ENCODE measurements at regions not wholly inside any gene's neighbourhood (a gene's known extent, or its start where the extent isn't known, plus 50 kb on each side); places are given as distances from the start of the nearest gene placed in this dataset.

- H3K9me3 ChIP-seq (ENCODE audit: control insufficient read depth in 1 of 2, insufficient read depth in 1 of 2, low read length in 2 of 2) = peaks cover 0 to 7% of the 10 kb centered on the region in 2 experiments
- no peak for DNase-seq
- Mint-ChIP-seq H3K4me1 (ENCODE audit: low read depth) (no peaks in the 10 kb centered on the region), H3K27me3 (no peaks in the 10 kb centered on the region), H3K9me3 (peaks cover 19% of the 10 kb centered on the region), H3K27ac (no peak overlapping the region), H3K36me3 (ENCODE audit: low read depth) (no peaks in the 10 kb centered on the region), H3K4me3 (no peak overlapping the region)
- H3K4me1 ChIP-seq (ENCODE audit: insufficient read depth, low read length) = no peaks in the 10 kb centered on the region
- CTCF ChIA-PET = no interaction called here
- intact Hi-C loops (cut with DNase I, micrococcal nuclease) = no loop called here
- ATAC-seq (ENCODE audit: poor library complexity) = no peak
- no peak overlapping the region for H3K4me3 ChIP-seq (ENCODE audit: low read length)
- no peaks in the 10 kb centered on the region for H3K27me3 ChIP-seq (ENCODE audit: control insufficient read depth in 1 of 2, insufficient read depth in 2 of 2, low read length in 2 of 2)
- POLR2A ChIA-PET = no interaction called here
- H3K36me3 ChIP-seq (ENCODE audit: insufficient read depth, low read length) = no peaks in the 10 kb centered on the region
- no peak overlapping the region for H3K27ac ChIP-seq (ENCODE audit: low read depth in 1 of 2, low read length in 2 of 2)
- TF ChIP-seq CTCF (IDR thresholded peaks at IDR 0.05) = no peak
These were observed 338.9 kb downstream of the PCDH17 start for GRCh38 chr13:57970404-57970803.

GRCh38 chr13:57982782-57983181 lies 351.2 kb downstream of the PCDH17 start:
- ATAC-seq (ENCODE audit: poor library complexity) = no peak
- Histone ChIP-seq H3K27ac (ENCODE audit: low read depth in 1 of 2, low read length in 2 of 2) (no peak overlapping the region), H3K4me3 (ENCODE audit: low read length) (no peak overlapping the region), H3K4me1 (ENCODE audit: insufficient read depth, low read length) (no peaks in the 10 kb centered on the region), H3K27me3 (ENCODE audit: control insufficient read depth in 1 of 2, insufficient read depth in 2 of 2, low read length in 2 of 2) (no peaks in the 10 kb centered on the region), H3K36me3 (ENCODE audit: insufficient read depth, low read length) (no peaks in the 10 kb centered on the region), H3K9me3 (ENCODE audit: control insufficient read depth in 1 of 2, insufficient read depth in 1 of 2, low read length in 2 of 2) (peaks cover 0 to 5% of the 10 kb centered on the region in 2 experiments)
- H3K9me3 Mint-ChIP-seq = peaks cover 21% of the 10 kb centered on the region
- CTCF ChIA-PET = no interaction called here
- H3K4me1 Mint-ChIP-seq (ENCODE audit: low read depth) = no peaks in the 10 kb centered on the region
- TF ChIP-seq CTCF (IDR thresholded peaks at IDR 0.05) = no peak
- intact Hi-C loops (cut with DNase I, micrococcal nuclease) = no loop called here
- no peaks in the 10 kb centered on the region for H3K27me3 Mint-ChIP-seq
- H3K36me3 Mint-ChIP-seq (ENCODE audit: low read depth) = no peaks in the 10 kb centered on the region
- POLR2A ChIA-PET = no interaction called here
- DNase-seq = no peak
- H3K4me3 Mint-ChIP-seq = no peak overlapping the region
- no peak overlapping the region for H3K27ac Mint-ChIP-seq

GRCh38 chr13:57988276-57988675 lies 356.7 kb downstream of the PCDH17 start:
- DNase-seq = no peak
- Mint-ChIP-seq H3K27ac (no peak overlapping the region), H3K4me3 (no peak overlapping the region), H3K27me3 (no peaks in the 10 kb centered on the region), H3K36me3 (ENCODE audit: low read depth) (no peaks in the 10 kb centered on the region), H3K9me3 (peaks cover 14% of the 10 kb centered on the region), H3K4me1 (ENCODE audit: low read depth) (no peaks in the 10 kb centered on the region)
- no peak overlapping the region for H3K4me3 ChIP-seq (ENCODE audit: low read length)
- H3K27me3 ChIP-seq (ENCODE audit: control insufficient read depth in 1 of 2, insufficient read depth in 2 of 2, low read length in 2 of 2) = no peaks in the 10 kb centered on the region
- peaks cover 0 to 7% of the 10 kb centered on the region in 2 experiments for H3K9me3 ChIP-seq (ENCODE audit: control insufficient read depth in 1 of 2, insufficient read depth in 1 of 2, low read length in 2 of 2)
- ATAC-seq (ENCODE audit: poor library complexity) = no peak
- no peaks in the 10 kb centered on the region for H3K36me3 ChIP-seq (ENCODE audit: insufficient read depth, low read length)
- intact Hi-C loops (cut with DNase I, micrococcal nuclease) = no loop called here
- TF ChIP-seq CTCF (IDR thresholded peaks at IDR 0.05) = no peak
- POLR2A ChIA-PET = no interaction called here
- CTCF ChIA-PET = no interaction called here
- H3K27ac ChIP-seq (ENCODE audit: low read depth in 1 of 2, low read length in 2 of 2) = no peak overlapping the region
- H3K4me1 ChIP-seq (ENCODE audit: insufficient read depth, low read length) = no peaks in the 10 kb centered on the region

Data from CD4-positive, alpha-beta T cell (primary cell).